Left lung (tissue), 4 donors: ENCODE measurements at regions not wholly inside any gene's neighbourhood (a gene's known extent, or its start where the extent isn't known, plus 50 kb on each side); places are given as distances from the start of the nearest gene placed in this dataset.
"Not testable (repeated sequence)": the region's sequence is repeated elsewhere in the genome, so short reads cannot be mapped to it uniquely, and the experiment has no call there.

ENCODE experiments used
- ATAC-seq: fragments of 200-7000 bp; cut with Tn5 transposase; one replicate; pipeline ENCODE4 v1.9.1; 2020; ENCODE audit warnings: moderate library complexity
- DNase-seq, 4 donors: peaks; one replicate each; pipeline ENCODE4 v3.0.0-alpha.2; 2013 to 2020
- H3K27ac ChIP-seq, 2 donors: fragments of 200-600 bp; sonication (generic) in 1 of 2; one replicate each; pipeline versions ENCODE4 v1.5.0 to v1.8.0; 2020 to 2021
- H3K27me3 ChIP-seq, 2 donors: fragments of 200-600 bp; sonication (generic) in 1 of 2; one replicate each; pipeline versions ENCODE4 v1.5.0 to v1.8.0; 2020 to 2021
- H3K36me3 ChIP-seq, 2 donors: fragments of 200-600 bp; sonication (generic) in 1 of 2; one replicate each; pipeline versions ENCODE4 v1.5.0 to v1.8.0; 2020 to 2021
- H3K4me1 ChIP-seq, 2 donors: fragments of 200-600 bp; one replicate each; pipeline ENCODE4 v1.8.0; 2021
- H3K4me3 ChIP-seq, 2 donors: fragments of 200-600 bp; sonication (generic) in 1 of 2; one replicate each; pipeline versions ENCODE4 v1.5.0 to v1.8.0; 2020 to 2021; ENCODE audit warnings: mild to moderate bottlenecking in 1 of 2
- H3K9me3 ChIP-seq, 2 donors: fragments of 200-600 bp; sonication (generic) in 1 of 2; one replicate each; pipeline versions ENCODE4 v1.5.0 to v1.8.0; 2020 to 2021
- CTCF ChIP-seq, 2 donors: fragments of 200-600 bp; sonication (generic) in 1 of 2; IDR thresholded peaks; one replicate each; pipeline versions ENCODE4 v1.5.0 to v1.8.0; 2021; ENCODE audit warnings: antibody characterized with exemption in 2 of 2
- intact Hi-C, 2 donors: fragments of 100-400 bp; cut with DNase I; formaldehyde crosslinking; loops; one replicate each; pipeline versions ENCODE4 v1.11.2 to v1.14.2; 2022
- donor health status: DM: no; HTN: yes; CAD: no.
- donor health status: DM: no; HTN: no; CAD: no.

- no peak for TF ChIP-seq CTCF (IDR thresholded peaks at IDR 0.05)
- Histone ChIP-seq H3K4me3 (no peak overlapping the region), H3K27me3 (no peaks in the 10 kb centered on the region), H3K4me1 (no peaks in the 10 kb centered on the region), H3K9me3 (peaks cover 0 to 15% of the 10 kb centered on the region in 2 donors), H3K36me3 (no peaks in the 10 kb centered on the region), H3K27ac (no peak overlapping the region)
- no peak for ATAC-seq
- intact Hi-C loops = no loop called here
- no peak for DNase-seq
These were observed 160.3 kb downstream of the CEMIP2 start for GRCh38 chr9:71608021-71608420.

GRCh38 chr9:71607461-71607881 is 160.8 kb downstream of the CEMIP2 start:
- H3K27ac ChIP-seq = no peak overlapping the region
- no peak for TF ChIP-seq CTCF (IDR thresholded peaks at IDR 0.05)
- H3K9me3 ChIP-seq = peaks cover 0 to 15% of the 10 kb centered on the region in 2 donors
- DNase-seq = no peak
- H3K27me3 ChIP-seq = no peaks in the 10 kb centered on the region
- no peak overlapping the region for H3K4me3 ChIP-seq
- no peaks in the 10 kb centered on the region for H3K4me1 ChIP-seq
- intact Hi-C loops = no loop called here
- no peaks in the 10 kb centered on the region for H3K36me3 ChIP-seq
- no peak for ATAC-seq

GRCh38 chr9:71604197-71605063 is 163.9 kb downstream of the CEMIP2 start:
- no peaks in the 10 kb centered on the region for H3K36me3 ChIP-seq
- no peak overlapping the region for H3K27ac ChIP-seq
- intact Hi-C loops = no loop called here
- H3K27me3 ChIP-seq = no peaks in the 10 kb centered on the region
- peak; percentile 96 for ATAC-seq
- no peak overlapping the region for H3K4me3 ChIP-seq
- H3K4me1 ChIP-seq = no peaks in the 10 kb centered on the region
- no peaks in the 10 kb centered on the region for H3K9me3 ChIP-seq
- DNase-seq = peak; percentile 37 to 81 (median 70)
- peak; percentile 74 to 81 for TF ChIP-seq CTCF (IDR thresholded peaks at IDR 0.05)

- H3K4me1 ChIP-seq = no peaks in the 10 kb centered on the region
- ATAC-seq (no peak), DNase-seq (no peak)
- TF ChIP-seq CTCF (IDR thresholded peaks at IDR 0.05) = no peak
- no peaks in the 10 kb centered on the region for H3K27me3 ChIP-seq
- no peak overlapping the region for H3K27ac ChIP-seq
- H3K9me3 ChIP-seq = no peaks in the 10 kb centered on the region
- H3K4me3 ChIP-seq = no peak overlapping the region
- intact Hi-C loops = no loop called here
- H3K36me3 ChIP-seq = no peaks in the 10 kb centered on the region
These were observed 165.7 kb downstream of the CEMIP2 start for GRCh38 chr9:71602652-71603051.

- peak in 1 of 4 donors; percentile 61 for DNase-seq
- H3K27me3 ChIP-seq, H3K27ac ChIP-seq, H3K36me3 ChIP-seq, intact Hi-C loops, H3K9me3 ChIP-seq, H3K4me1 ChIP-seq, ATAC-seq, H3K4me3 ChIP-seq: not testable (repeated sequence)
These were observed 172.6 kb downstream of the CEMIP2 start for GRCh38 chr9:71595762-71596161.
